Adipocyte (in vitro differentiated cells): ENCODE measurements at regions not wholly inside any gene's neighbourhood (a gene's known extent, or its start where the extent isn't known, plus 50 kb on each side); places are given as distances from the start of the nearest gene placed in this dataset.

ENCODE experiments used
- DNase-seq: peaks from one replicate; pipeline ENCODE4 v3.0.0-alpha.2; 2015; ENCODE audit warnings: low read depth
- H3K27me3 ChIP-seq: replicated peaks from 2 replicates; pipeline ENCODE4 v1.7.0; 2013; ENCODE audit warnings: mild to moderate bottlenecking, low read length, moderate library complexity; ENCODE audit not compliant: control insufficient read depth, insufficient read depth
- H3K36me3 ChIP-seq: 2 replicates; pipeline ENCODE4 v1.7.0; 2013; ENCODE audit warnings: low read length, mild to moderate bottlenecking, moderate library complexity; ENCODE audit not compliant: control insufficient read depth, insufficient read depth, severe bottlenecking
- H3K4me1 ChIP-seq: 2 replicates; pipeline ENCODE4 v1.7.0; 2013; ENCODE audit warnings: mild to moderate bottlenecking, low read length, moderate library complexity; ENCODE audit not compliant: control insufficient read depth, insufficient read depth
- H3K4me3 ChIP-seq: 2 replicates; pipeline ENCODE4 v1.7.0; 2013; ENCODE audit warnings: mild to moderate bottlenecking, low read length, moderate library complexity
- H3K9ac ChIP-seq: 2 replicates; pipeline ENCODE4 v1.7.0; 2013; ENCODE audit warnings: mild to moderate bottlenecking, low read length, moderate library complexity
- H3K9me3 ChIP-seq: 2 replicates; pipeline ENCODE4 v1.7.0; 2013; ENCODE audit warnings: mild to moderate bottlenecking, low read length, moderate library complexity; ENCODE audit not compliant: control insufficient read depth

GRCh38 chr6:77073410-77073760 lies 389.9 kb downstream of the HTR1B start:
- H3K9ac ChIP-seq, result no peak overlapping the region
- no peaks in the 10 kb centered on the region for H3K9me3 ChIP-seq
- H3K4me1 ChIP-seq, result no peaks in the 10 kb centered on the region
- H3K36me3 ChIP-seq, result no peaks in the 10 kb centered on the region
- no peak for DNase-seq
- no peaks in the 10 kb centered on the region for H3K27me3 ChIP-seq
- H3K4me3 ChIP-seq, result no peak overlapping the region

- H3K36me3 ChIP-seq, result no peaks in the 10 kb centered on the region
- H3K4me1 ChIP-seq, result no peaks in the 10 kb centered on the region
- H3K9ac ChIP-seq, result no peak overlapping the region
- no peaks in the 10 kb centered on the region for H3K27me3 ChIP-seq
- H3K9me3 ChIP-seq, result no peaks in the 10 kb centered on the region
- no peak for DNase-seq
- no peak overlapping the region for H3K4me3 ChIP-seq
These were observed 390.4 kb downstream of the HTR1B start for GRCh38 chr6:77072694-77073409.

GRCh38 chr6:77063494-77063893 lies 399.8 kb downstream of the HTR1B start:
- H3K4me1 ChIP-seq, result no peaks in the 10 kb centered on the region
- H3K27me3 ChIP-seq, result no peaks in the 10 kb centered on the region
- no peak overlapping the region for H3K4me3 ChIP-seq
- DNase-seq, result no peak
- no peaks in the 10 kb centered on the region for H3K9me3 ChIP-seq
- H3K36me3 ChIP-seq, result no peaks in the 10 kb centered on the region
- no peak overlapping the region for H3K9ac ChIP-seq

GRCh38 chr6:77055711-77056110 lies 407.6 kb downstream of the HTR1B start:
- no peaks in the 10 kb centered on the region for H3K4me1 ChIP-seq
- no peaks in the 10 kb centered on the region for H3K36me3 ChIP-seq
- no peak for DNase-seq
- H3K27me3 ChIP-seq, result no peaks in the 10 kb centered on the region
- no peak overlapping the region for H3K4me3 ChIP-seq
- no peak overlapping the region for H3K9ac ChIP-seq
- H3K9me3 ChIP-seq, result no peaks in the 10 kb centered on the region

- no peaks in the 10 kb centered on the region for H3K9me3 ChIP-seq
- DNase-seq, result peak; percentile 44
- H3K9ac ChIP-seq, result no peak overlapping the region
- no peaks in the 10 kb centered on the region for H3K36me3 ChIP-seq
- no peaks in the 10 kb centered on the region for H3K27me3 ChIP-seq
- no peaks in the 10 kb centered on the region for H3K4me1 ChIP-seq
- H3K4me3 ChIP-seq, result no peak overlapping the region
These were observed 422.6 kb downstream of the HTR1B start for GRCh38 chr6:77040568-77041195.

- DNase-seq, result peak; percentile 87
- Histone ChIP-seq H3K27me3 (no peaks in the 10 kb centered on the region), H3K4me1 (no peaks in the 10 kb centered on the region), H3K4me3 (no peak overlapping the region), H3K36me3 (no peaks in the 10 kb centered on the region), H3K9ac (no peak overlapping the region), H3K9me3 (no peaks in the 10 kb centered on the region)
These were observed 424.5 kb downstream of the HTR1B start for GRCh38 chr6:77038807-77039206.

GRCh38 chr6:77037439-77037838 lies 425.9 kb downstream of the HTR1B start:
- Histone ChIP-seq H3K9ac (no peak overlapping the region), H3K27me3 (no peaks in the 10 kb centered on the region), H3K4me3 (no peak overlapping the region), H3K9me3 (no peaks in the 10 kb centered on the region), H3K36me3 (no peaks in the 10 kb centered on the region), H3K4me1 (no peaks in the 10 kb centered on the region)
- DNase-seq, result no peak

- DNase-seq, result peak; percentile 25
- no peaks in the 10 kb centered on the region for H3K27me3 ChIP-seq
- no peaks in the 10 kb centered on the region for H3K4me1 ChIP-seq
- peak overlapping the region; percentile 1 for H3K4me3 ChIP-seq
- no peak overlapping the region for H3K9ac ChIP-seq
- no peaks in the 10 kb centered on the region for H3K9me3 ChIP-seq
- H3K36me3 ChIP-seq, result no peaks in the 10 kb centered on the region
These were observed 426.9 kb downstream of the HTR1B start for GRCh38 chr6:77036400-77036799.

GRCh38 chr6:77034161-77034560 lies 429.1 kb downstream of the HTR1B start:
- no peaks in the 10 kb centered on the region for H3K27me3 ChIP-seq
- H3K4me1 ChIP-seq, result no peaks in the 10 kb centered on the region
- H3K9me3 ChIP-seq, result no peaks in the 10 kb centered on the region
- H3K9ac ChIP-seq, result no peak overlapping the region
- peak; percentile 84 for DNase-seq
- H3K36me3 ChIP-seq, result no peaks in the 10 kb centered on the region
- H3K4me3 ChIP-seq, result no peak overlapping the region

- DNase-seq, result no peak
- H3K36me3 ChIP-seq, result no peaks in the 10 kb centered on the region
- no peak overlapping the region for H3K9ac ChIP-seq
- no peaks in the 10 kb centered on the region for H3K27me3 ChIP-seq
- no peak overlapping the region for H3K4me3 ChIP-seq
- H3K4me1 ChIP-seq, result no peaks in the 10 kb centered on the region
- no peaks in the 10 kb centered on the region for H3K9me3 ChIP-seq
These were observed 432.2 kb downstream of the HTR1B start for GRCh38 chr6:77030929-77031674.

- no peaks in the 10 kb centered on the region for H3K4me1 ChIP-seq
- no peaks in the 10 kb centered on the region for H3K27me3 ChIP-seq
- no peak overlapping the region for H3K4me3 ChIP-seq
- H3K9ac ChIP-seq, result no peak overlapping the region
- no peaks in the 10 kb centered on the region for H3K9me3 ChIP-seq
- DNase-seq, result no peak
- no peaks in the 10 kb centered on the region for H3K36me3 ChIP-seq
These were observed 436.9 kb downstream of the HTR1B start for GRCh38 chr6:77026341-77026740.
